ENCODE measurements at regions not wholly inside any gene's neighbourhood (a gene's known extent, or its start where the extent isn't known, plus 50 kb on each side); places are given as distances from the start of the nearest gene placed in this dataset.

GRCh38 chr13:71028884-71029283 lies 838.1 kb downstream of the DACH1 start:
- POLR2A ChIA-PET: no interaction called here
- in situ Hi-C loops (cut with HindIII; ENCODE audit: extremely low pct_ligation_motif_present, low pct_unique_long_range_greater_than_20kb): no loop called here

More at GRCh38 chr13:71028884-71029283, 838.1 kb downstream of the DACH1 start:
- no peak overlapping the region for H2AFZ ChIP-seq (ENCODE audit: low read length)
- no peak overlapping the region for H3K9ac ChIP-seq (ENCODE audit: insufficient read depth, low read depth, low read length)
- H4K20me1 ChIP-seq (ENCODE audit: insufficient read depth, low read length): no peaks in the 10 kb centered on the region
- H3K4me2 ChIP-seq (ENCODE audit: low read depth, low read length): no peak overlapping the region
- no TSS peak for BruUV-seq (replicated peaks)
- no peak overlapping the region for H3K27ac ChIP-seq (ENCODE audit: extremely low read length, insufficient read depth, low read length)
- no peaks in the 10 kb centered on the region for H3K79me2 ChIP-seq (ENCODE audit: insufficient read depth, low read length)
- DNase-seq (ENCODE audit: low spot score): no peak
- H3K4me1 ChIP-seq (ENCODE audit: insufficient read depth, low read length): peaks cover 21% of the 10 kb centered on the region
- TF ChIP-seq ARID4A (CRISPR knock-in tag; IDR thresholded peaks at IDR 0.05; ENCODE audit: borderline replicate concordance): no peak
- no peak for TF ChIP-seq ZNF296 (CRISPR knock-in tag; conservative IDR thresholded peaks at IDR 0.05)
- TF ChIP-seq ZNF333 (CRISPR knock-in tag; IDR thresholded peaks at IDR 0.05; ENCODE audit: borderline replicate concordance): no peak
- TF ChIP-seq ATF6 (CRISPR knock-in tag; conservative IDR thresholded peaks at IDR 0.05): no peak
- no peak for TF ChIP-seq AFF4 (CRISPR knock-in tag; IDR thresholded peaks at IDR 0.05)
- H3K27me3 ChIP-seq (ENCODE audit: control insufficient read depth in 1 of 2, insufficient read depth in 2 of 2, low read length in 2 of 2): no peaks in the 10 kb centered on the region
- 85% methylated on average over 1 of the region's 1 CpG for WGBS (ENCODE audit: low lambda C conversion rate)
- CTCF ChIA-PET (ENCODE audit: low intra/inter-chr PET ratio, low total read pairs): no interaction called here
- H3K9me3 ChIP-seq (ENCODE audit: low read length): peaks cover 44% of the 10 kb centered on the region
- no peak for ATAC-seq
- H3K4me3 ChIP-seq (replicated peaks in 1 of 3; ENCODE audit: insufficient read depth in 1 of 3, low read depth in 2 of 3, low read length in 3 of 3): no peak overlapping the region
- no peaks in the 10 kb centered on the region for H3K36me3 ChIP-seq (replicated peaks in 1 of 2; ENCODE audit: control insufficient read depth in 1 of 2, insufficient read depth in 2 of 2, low read length in 2 of 2)
- no peak for FAIRE-seq
- intact Hi-C loops (cut with micrococcal nuclease; ENCODE audit: unreplicated experiment): no loop called here
